ENCODE measurements at regions not wholly inside any gene's neighbourhood (a gene's known extent, or its start where the extent isn't known, plus 50 kb on each side); places are given as distances from the start of the nearest gene placed in this dataset.
"Not testable (repeated sequence)": the region's sequence is repeated elsewhere in the genome, so short reads cannot be mapped to it uniquely, and the experiment has no call there.

- dilution Hi-C loops (cut with MboI; ENCODE audit: extremely low pct_ligation_motif_present, low sequenced_read_pairs); H3K4me2 ChIP-seq (ENCODE audit: control insufficient read depth, extremely low read depth, insufficient read depth, low read depth, low read length); H3K79me2 ChIP-seq (ENCODE audit: control insufficient read depth, insufficient read depth, low read length): not testable (repeated sequence)
Observed at GRCh38 chr9:94438336-94438735, 109.9 kb upstream of the NUTM2F start.

GRCh38 chr9:94441146-94441545 is 112.7 kb upstream of the NUTM2F start:
- H3K4me3 ChIP-seq (ENCODE audit: control insufficient read depth in 2 of 3, extremely low read depth in 1 of 3, insufficient read depth in 2 of 3, low read depth in 1 of 3, low read length in 3 of 3); dilution Hi-C loops (cut with MboI; ENCODE audit: extremely low pct_ligation_motif_present, low sequenced_read_pairs); DNase-seq (ENCODE audit: low read depth, low spot score); H3K9ac ChIP-seq (ENCODE audit: control insufficient read depth, extremely low read depth, insufficient read depth, low read length); H3K27me3 ChIP-seq (ENCODE audit: control insufficient read depth, extremely low read depth, insufficient read depth, low read length); H3K27ac ChIP-seq (ENCODE audit: control insufficient read depth, insufficient read depth, low read length); H3K4me2 ChIP-seq (ENCODE audit: control insufficient read depth, extremely low read depth, insufficient read depth, low read depth, low read length); H3K9me1 ChIP-seq (ENCODE audit: control insufficient read depth, extremely low read depth, insufficient read depth, low read length); FAIRE-seq; H3K9me3 ChIP-seq (ENCODE audit: control insufficient read depth, low read depth, low read length); H4K20me1 ChIP-seq (ENCODE audit: control insufficient read depth, extremely low read depth, insufficient read depth, low read length); H2AFZ ChIP-seq (ENCODE audit: control insufficient read depth, low read length): not testable (repeated sequence)
- Histone ChIP-seq H3K79me2 (ENCODE audit: control insufficient read depth, insufficient read depth, low read length) (peaks cover 14% of the 10 kb centered on the region), H3K4me1 (ENCODE audit: control insufficient read depth, extremely low read depth, insufficient read depth, low read length) (peaks cover 20% of the 10 kb centered on the region), H3K36me3 (ENCODE audit: control insufficient read depth in 2 of 2, extremely low read depth in 1 of 2, insufficient read depth in 2 of 2, low read length in 2 of 2) (peaks cover 2 to 11% of the 10 kb centered on the region in 2 experiments)

More at GRCh38 chr9:94438336-94438735, 109.9 kb upstream of the NUTM2F start:
- not testable (repeated sequence) for H3K4me3 ChIP-seq (ENCODE audit: control insufficient read depth in 2 of 3, extremely low read depth in 1 of 3, insufficient read depth in 2 of 3, low read depth in 1 of 3, low read length in 3 of 3); H4K20me1 ChIP-seq (ENCODE audit: control insufficient read depth, extremely low read depth, insufficient read depth, low read length); H3K27ac ChIP-seq (ENCODE audit: control insufficient read depth, insufficient read depth, low read length); H3K27me3 ChIP-seq (ENCODE audit: control insufficient read depth, extremely low read depth, insufficient read depth, low read length); FAIRE-seq; H3K9me1 ChIP-seq (ENCODE audit: control insufficient read depth, extremely low read depth, insufficient read depth, low read length); H3K36me3 ChIP-seq (ENCODE audit: control insufficient read depth in 2 of 2, extremely low read depth in 1 of 2, insufficient read depth in 2 of 2, low read length in 2 of 2); H2AFZ ChIP-seq (ENCODE audit: control insufficient read depth, low read length); H3K9ac ChIP-seq (ENCODE audit: control insufficient read depth, extremely low read depth, insufficient read depth, low read length); H3K9me3 ChIP-seq (ENCODE audit: control insufficient read depth, low read depth, low read length); DNase-seq (ENCODE audit: low read depth, low spot score)
- peaks cover 16% of the 10 kb centered on the region for H3K4me1 ChIP-seq (ENCODE audit: control insufficient read depth, extremely low read depth, insufficient read depth, low read length)

DNA sequence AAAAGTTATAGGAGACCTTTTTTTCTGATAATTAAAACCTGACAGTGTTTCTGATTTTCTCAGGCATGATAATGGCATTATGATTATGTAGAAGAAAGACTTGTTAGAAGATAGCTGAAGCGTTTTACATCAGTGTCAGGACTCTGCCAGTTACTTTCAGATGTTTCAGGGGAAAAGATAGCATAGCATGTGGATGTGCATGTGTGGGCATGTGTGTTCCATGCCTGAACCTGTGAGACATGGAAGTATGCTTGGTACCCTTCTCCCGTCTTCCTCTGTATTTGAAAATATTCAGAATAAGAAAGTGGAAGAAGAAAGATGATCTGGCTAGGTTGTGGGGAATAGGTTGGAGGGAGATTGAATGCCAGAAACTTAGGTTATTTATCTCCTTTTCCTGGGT is 113.1 kb upstream of the PCAT7 start:
- FAIRE-seq: peak; percentile 66

More for the DNA sequence above, 113.1 kb upstream of the PCAT7 start:
- peaks cover 14% of the 10 kb centered on the region for H3K79me2 ChIP-seq (ENCODE audit: control insufficient read depth, insufficient read depth, low read length)
- no peaks in the 10 kb centered on the region for H3K27me3 ChIP-seq (ENCODE audit: control insufficient read depth, extremely low read depth, insufficient read depth, low read length)
- no peak overlapping the region for H3K4me2 ChIP-seq (ENCODE audit: control insufficient read depth, extremely low read depth, insufficient read depth, low read depth, low read length)
- no peak for DNase-seq (ENCODE audit: low read depth, low spot score)
- no peaks in the 10 kb centered on the region for H3K9me1 ChIP-seq (ENCODE audit: control insufficient read depth, extremely low read depth, insufficient read depth, low read length)
- H2AFZ ChIP-seq (ENCODE audit: control insufficient read depth, low read length): no peak overlapping the region
- no peaks in the 10 kb centered on the region for H3K9me3 ChIP-seq (ENCODE audit: control insufficient read depth, low read depth, low read length)
- H3K9ac ChIP-seq (ENCODE audit: control insufficient read depth, extremely low read depth, insufficient read depth, low read length): no peak overlapping the region
- no peak overlapping the region for H3K27ac ChIP-seq (ENCODE audit: control insufficient read depth, insufficient read depth, low read length)
- H3K36me3 ChIP-seq (ENCODE audit: control insufficient read depth in 2 of 2, extremely low read depth in 1 of 2, insufficient read depth in 2 of 2, low read length in 2 of 2): peaks cover 2 to 14% of the 10 kb centered on the region in 2 experiments
- peaks cover 20% of the 10 kb centered on the region for H3K4me1 ChIP-seq (ENCODE audit: control insufficient read depth, extremely low read depth, insufficient read depth, low read length)
- H4K20me1 ChIP-seq (ENCODE audit: control insufficient read depth, extremely low read depth, insufficient read depth, low read length): no peaks in the 10 kb centered on the region
- TF ChIP-seq CTCF (optimal IDR thresholded peaks at IDR 0.05 in 1 of 3, IDR thresholded peaks at IDR 0.05 in 1 of 3, conservative IDR thresholded peaks at IDR 0.05 in 1 of 3; ENCODE audit: extremely low read depth in 1 of 3, insufficient read depth in 2 of 3, low read length in 3 of 3): no peak
- no peak overlapping the region for H3K4me3 ChIP-seq (ENCODE audit: control insufficient read depth in 2 of 3, extremely low read depth in 1 of 3, insufficient read depth in 2 of 3, low read depth in 1 of 3, low read length in 3 of 3)
- dilution Hi-C loops (cut with MboI; ENCODE audit: extremely low pct_ligation_motif_present, low sequenced_read_pairs): no loop called here

Measured in keratinocyte (primary cell).